ENCODE measurements at regions not wholly inside any gene's neighbourhood (a gene's known extent, or its start where the extent isn't known, plus 50 kb on each side); places are given as distances from the start of the nearest gene placed in this dataset.

DNA sequence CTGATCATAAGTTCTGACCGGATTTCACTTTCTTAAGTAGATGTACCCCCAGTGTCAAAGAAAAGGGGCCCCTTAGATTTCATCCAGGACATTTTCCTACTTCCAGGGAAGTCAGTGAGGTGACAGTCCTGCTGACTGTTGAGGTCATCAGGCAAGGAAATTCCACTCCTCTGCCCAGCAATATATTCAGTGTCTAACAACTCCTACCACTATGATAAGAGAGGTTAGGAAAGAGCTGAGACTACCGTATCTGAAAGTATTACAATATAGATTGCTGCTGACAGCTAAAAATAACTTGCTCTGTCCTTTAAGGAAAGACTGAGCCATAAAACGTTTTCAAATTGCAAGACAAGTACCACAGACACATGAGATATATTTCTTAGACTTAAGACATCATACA lies 325.1 kb downstream of the EFNB2 start:
- Mint-ChIP-seq H3K36me3 (ENCODE audit: unreplicated experiment) (no peaks in the 10 kb centered on the region), H3K27ac (ENCODE audit: unreplicated experiment) (no peak overlapping the region), H3K27me3 (ENCODE audit: unreplicated experiment) (no peaks in the 10 kb centered on the region), H3K4me3 (ENCODE audit: unreplicated experiment) (no peak overlapping the region), H3K9me3 (ENCODE audit: unreplicated experiment) (no peaks in the 10 kb centered on the region), H3K4me1 (ENCODE audit: low read depth, unreplicated experiment) (no peaks in the 10 kb centered on the region)
- no peak for DNase-seq
- TF ChIP-seq, protein P1, sequence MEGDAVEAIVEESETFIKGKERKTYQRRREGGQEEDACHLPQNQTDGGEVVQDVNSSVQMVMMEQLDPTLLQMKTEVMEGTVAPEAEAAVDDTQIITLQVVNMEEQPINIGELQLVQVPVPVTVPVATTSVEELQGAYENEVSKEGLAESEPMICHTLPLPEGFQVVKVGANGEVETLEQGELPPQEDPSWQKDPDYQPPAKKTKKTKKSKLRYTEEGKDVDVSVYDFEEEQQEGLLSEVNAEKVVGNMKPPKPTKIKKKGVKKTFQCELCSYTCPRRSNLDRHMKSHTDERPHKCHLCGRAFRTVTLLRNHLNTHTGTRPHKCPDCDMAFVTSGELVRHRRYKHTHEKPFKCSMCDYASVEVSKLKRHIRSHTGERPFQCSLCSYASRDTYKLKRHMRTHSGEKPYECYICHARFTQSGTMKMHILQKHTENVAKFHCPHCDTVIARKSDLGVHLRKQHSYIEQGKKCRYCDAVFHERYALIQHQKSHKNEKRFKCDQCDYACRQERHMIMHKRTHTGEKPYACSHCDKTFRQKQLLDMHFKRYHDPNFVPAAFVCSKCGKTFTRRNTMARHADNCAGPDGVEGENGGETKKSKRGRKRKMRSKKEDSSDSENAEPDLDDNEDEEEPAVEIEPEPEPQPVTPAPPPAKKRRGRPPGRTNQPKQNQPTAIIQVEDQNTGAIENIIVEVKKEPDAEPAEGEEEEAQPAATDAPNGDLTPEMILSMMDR (IDR thresholded peaks at IDR 0.05; ENCODE audit: partially characterized antibody, unreplicated experiment) = no peak

DNA sequence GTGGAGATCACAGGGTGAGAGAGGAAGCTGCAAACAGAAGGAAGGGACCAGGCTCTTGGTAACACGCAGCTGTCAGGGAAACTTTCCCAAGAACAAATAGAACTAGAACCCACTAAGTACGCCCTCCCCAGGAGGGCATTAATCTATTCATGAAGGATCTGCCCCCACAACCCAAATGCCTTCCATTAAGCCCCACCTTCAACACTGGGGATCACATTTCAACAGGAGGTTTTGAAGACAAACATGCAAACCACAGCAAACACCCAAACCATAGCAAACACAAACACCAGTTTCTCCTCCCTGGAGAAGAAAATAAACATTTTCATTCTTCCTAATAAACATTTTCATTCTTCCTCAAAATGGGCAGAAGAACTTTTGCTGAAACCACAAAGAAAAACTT lies 329.6 kb downstream of the EFNB2 start:
- TF ChIP-seq, protein P1 (IDR thresholded peaks at IDR 0.05; ENCODE audit: partially characterized antibody, unreplicated experiment) = no peak
- Mint-ChIP-seq H3K36me3 (ENCODE audit: unreplicated experiment) (no peaks in the 10 kb centered on the region), H3K9me3 (ENCODE audit: unreplicated experiment) (no peaks in the 10 kb centered on the region), H3K27me3 (ENCODE audit: unreplicated experiment) (no peaks in the 10 kb centered on the region), H3K4me1 (ENCODE audit: low read depth, unreplicated experiment) (no peaks in the 10 kb centered on the region), H3K4me3 (ENCODE audit: unreplicated experiment) (no peak overlapping the region), H3K27ac (ENCODE audit: unreplicated experiment) (no peak overlapping the region)
- DNase-seq = no peak

DNA sequence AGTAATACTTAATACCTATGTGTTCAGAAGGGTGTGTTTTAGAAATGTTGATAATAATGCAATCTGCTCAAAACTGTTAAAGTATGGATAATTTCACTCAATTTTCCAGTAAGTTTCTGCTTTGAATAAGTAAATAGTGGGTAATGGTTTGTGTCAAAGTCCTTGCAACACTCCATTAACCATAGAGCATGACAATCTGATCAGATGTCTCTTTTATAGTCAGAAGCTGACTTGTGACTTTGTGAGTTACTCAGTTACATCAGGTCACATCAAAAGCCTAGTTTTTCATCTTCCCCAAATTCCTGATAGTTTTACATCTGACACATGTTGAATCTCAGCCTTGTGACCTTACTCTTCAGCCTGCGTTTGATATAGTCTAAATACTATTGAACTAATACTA lies 338.0 kb downstream of the EFNB2 start:
- Mint-ChIP-seq H3K4me3 (ENCODE audit: unreplicated experiment) (no peak overlapping the region), H3K27me3 (ENCODE audit: unreplicated experiment) (no peaks in the 10 kb centered on the region)
- TF ChIP-seq, protein P1 (IDR thresholded peaks at IDR 0.05; ENCODE audit: partially characterized antibody, unreplicated experiment) = no peak

DNA sequence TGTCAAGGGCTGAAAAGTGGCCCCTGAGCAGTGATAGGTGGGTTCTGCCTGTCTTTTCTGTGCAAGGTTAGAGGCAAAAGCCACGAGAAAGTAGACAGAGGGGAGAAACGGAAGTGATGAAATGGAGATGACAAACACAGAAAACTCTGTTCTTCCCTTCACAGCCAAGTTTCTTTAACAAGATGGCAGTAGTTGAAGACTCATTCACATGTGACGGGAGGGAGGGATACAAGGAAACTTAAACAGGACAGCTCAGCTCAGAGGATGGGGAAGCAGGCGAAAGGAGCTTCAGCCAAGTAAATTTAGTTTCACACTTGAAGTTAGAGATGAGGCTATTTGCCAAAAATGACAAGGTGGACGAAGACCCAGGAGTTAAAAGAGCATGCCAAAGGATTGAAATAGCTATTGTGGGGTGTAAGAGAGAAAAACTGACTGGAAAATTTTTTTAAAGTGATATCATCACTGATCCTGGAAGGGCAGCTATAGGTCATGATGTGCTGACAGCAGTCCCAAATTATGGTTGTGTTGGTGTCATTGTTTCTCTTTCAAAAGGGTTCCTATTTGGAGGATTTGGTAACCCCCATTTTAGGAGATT lies 347.9 kb downstream of the EFNB2 start:
- Mint-ChIP-seq H3K27ac (ENCODE audit: unreplicated experiment) (no peak overlapping the region), H3K4me1 (ENCODE audit: low read depth, unreplicated experiment) (peaks cover 11% of the 10 kb centered on the region), H3K9me3 (ENCODE audit: unreplicated experiment) (no peaks in the 10 kb centered on the region), H3K4me3 (ENCODE audit: unreplicated experiment) (no peak overlapping the region), H3K36me3 (ENCODE audit: unreplicated experiment) (no peaks in the 10 kb centered on the region), H3K27me3 (ENCODE audit: unreplicated experiment) (no peaks in the 10 kb centered on the region)
- TF ChIP-seq, protein P1 (IDR thresholded peaks at IDR 0.05; ENCODE audit: partially characterized antibody, unreplicated experiment) = no peak
- DNase-seq = no peak

More for the DNA sequence above, 338.0 kb downstream of the EFNB2 start:
- H3K36me3 Mint-ChIP-seq (ENCODE audit: unreplicated experiment) = no peaks in the 10 kb centered on the region
- H3K4me1 Mint-ChIP-seq (ENCODE audit: low read depth, unreplicated experiment) = no peaks in the 10 kb centered on the region
- no peak for DNase-seq
- H3K27ac Mint-ChIP-seq (ENCODE audit: unreplicated experiment) = no peak overlapping the region
- no peaks in the 10 kb centered on the region for H3K9me3 Mint-ChIP-seq (ENCODE audit: unreplicated experiment)

DNA sequence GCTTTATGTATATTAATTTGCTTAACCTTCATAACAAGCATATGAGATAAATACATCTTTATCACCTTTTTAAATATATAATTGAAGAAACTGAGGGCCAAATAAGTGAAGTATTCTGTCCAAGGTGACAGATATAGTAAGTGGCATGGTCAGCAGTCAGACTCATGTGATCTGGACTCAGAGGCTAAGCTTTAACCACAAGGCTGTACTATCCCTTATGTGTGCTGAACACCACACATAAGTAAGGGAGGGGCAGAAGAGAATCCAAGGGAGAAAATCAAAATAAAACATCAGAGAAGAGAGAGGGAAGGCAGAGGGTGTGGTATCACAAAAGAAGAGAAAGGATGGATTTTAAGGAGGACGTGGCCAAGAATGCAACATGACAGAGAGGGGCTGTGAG lies 348.4 kb downstream of the EFNB2 start:
- Mint-ChIP-seq H3K36me3 (ENCODE audit: unreplicated experiment) (no peaks in the 10 kb centered on the region), H3K4me3 (ENCODE audit: unreplicated experiment) (no peak overlapping the region), H3K27me3 (ENCODE audit: unreplicated experiment) (no peaks in the 10 kb centered on the region), H3K4me1 (ENCODE audit: low read depth, unreplicated experiment) (peaks cover 11% of the 10 kb centered on the region), H3K27ac (ENCODE audit: unreplicated experiment) (no peak overlapping the region), H3K9me3 (ENCODE audit: unreplicated experiment) (no peaks in the 10 kb centered on the region)
- DNase-seq = no peak
- TF ChIP-seq, protein P1 (IDR thresholded peaks at IDR 0.05; ENCODE audit: partially characterized antibody, unreplicated experiment) = no peak
